ENCODE measurements at regions not wholly inside any gene's neighbourhood (a gene's known extent, or its start where the extent isn't known, plus 50 kb on each side); places are given as distances from the start of the nearest gene placed in this dataset.

- TF ChIP-seq ELK1 (IDR thresholded peaks at IDR 0.05; ENCODE audit: borderline replicate concordance, low read depth, low read length) (no peak), CTCF (conservative IDR thresholded peaks at IDR 0.05; ENCODE audit: low read depth, low read length) (no peak), POLR2A (IDR thresholded peaks at IDR 0.05; ENCODE audit: low read depth, low read length) (no peak)
These were observed 459.6 kb downstream of the PRELID2 start for GRCh38 chr5:145375521-145375920.

Measured in IMR-90 (cell line).